Epidermal melanocyte (primary cell): ENCODE measurements at regions not wholly inside any gene's neighbourhood (a gene's known extent, or its start where the extent isn't known, plus 50 kb on each side); places are given as distances from the start of the nearest gene placed in this dataset.

ENCODE experiments used
- DNase-seq: peaks from one replicate; pipeline ENCODE4 v3.0.0; 2011; ENCODE audit warnings: low spot score; ENCODE audit not compliant: insufficient read length

GRCh38 chr1:55990007-55990406, 589.4 kb downstream of the PLPP3 start:
- no peak for DNase-seq

DNA sequence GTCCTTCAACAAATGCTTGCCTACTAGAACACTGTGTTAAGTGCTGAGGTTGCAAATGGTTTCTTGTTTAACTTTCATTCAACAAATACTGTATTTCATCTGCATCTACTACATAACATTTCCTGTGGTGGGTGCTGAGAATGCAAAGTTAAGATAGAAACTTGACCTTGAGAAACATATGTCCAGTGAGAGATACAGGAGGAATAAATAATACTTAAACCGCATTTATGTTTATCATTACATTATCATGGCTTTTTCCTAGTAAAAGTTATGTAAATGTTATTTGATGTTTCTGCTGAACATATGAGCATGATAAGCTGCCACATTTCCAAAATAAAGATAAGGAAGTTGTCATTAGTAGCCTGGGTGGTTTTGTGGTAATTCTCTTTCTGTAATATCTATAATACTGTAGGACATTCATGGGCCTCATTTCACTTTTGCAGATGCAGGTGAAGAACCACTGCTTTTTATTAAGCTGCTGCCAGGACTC, 590.4 kb downstream of the PLPP3 start:
- no peak for DNase-seq

DNA sequence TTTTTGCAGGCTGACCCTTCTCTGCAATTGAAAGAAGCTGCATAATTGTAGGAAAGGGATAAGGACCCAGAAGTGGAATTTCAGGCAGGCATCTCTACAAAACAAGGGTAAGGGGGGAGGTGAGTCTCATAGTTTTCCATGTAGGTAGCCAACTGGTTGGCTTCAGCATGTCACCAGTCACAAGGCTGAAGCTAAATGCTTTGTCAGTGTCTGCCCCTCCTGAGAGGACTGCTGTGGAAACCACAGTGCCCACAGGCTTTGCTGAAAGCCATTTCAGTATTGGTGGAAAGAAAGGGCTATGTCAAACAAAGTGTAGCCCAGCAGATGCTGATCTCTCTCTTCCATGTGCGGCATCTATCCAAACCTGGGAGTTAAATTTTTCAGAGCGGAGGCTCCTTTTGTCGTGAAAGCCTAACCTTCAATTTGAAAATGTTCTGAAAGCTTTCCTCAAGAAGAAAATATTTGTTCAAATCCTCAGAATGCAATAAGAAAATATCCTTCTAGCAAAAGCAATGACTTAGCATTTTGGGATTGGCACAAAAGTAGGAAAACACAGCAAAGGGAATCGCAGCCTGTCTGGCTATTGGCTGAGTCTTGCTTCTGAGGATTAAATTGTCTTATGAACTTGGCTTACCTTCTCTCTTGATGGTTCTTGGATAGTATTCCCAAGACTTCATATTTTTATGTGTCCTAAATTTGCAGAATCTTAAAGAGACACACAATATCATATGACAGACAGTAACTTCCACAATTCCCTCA, 591.7 kb downstream of the PLPP3 start:
- no peak for DNase-seq

DNA sequence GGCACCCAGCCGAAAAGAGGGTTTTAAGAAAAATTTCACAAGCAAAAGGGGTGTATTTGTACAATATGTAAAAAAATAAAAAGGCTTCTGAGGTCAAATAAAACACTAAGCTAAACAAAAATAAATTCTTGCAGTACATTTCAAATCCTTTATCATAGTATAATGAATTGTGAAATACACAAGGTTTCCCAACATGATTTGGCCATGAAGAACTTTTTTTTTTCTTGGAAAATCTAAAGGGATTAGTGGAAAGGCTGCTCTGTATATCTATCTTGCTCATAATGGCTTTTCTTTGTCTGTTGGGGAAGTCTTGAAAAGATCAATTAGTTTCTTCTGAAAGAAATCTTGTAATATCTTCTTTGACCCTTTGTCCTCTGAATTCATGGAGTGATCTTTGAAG, 593.4 kb downstream of the PLPP3 start:
- DNase-seq: no peak

DNA sequence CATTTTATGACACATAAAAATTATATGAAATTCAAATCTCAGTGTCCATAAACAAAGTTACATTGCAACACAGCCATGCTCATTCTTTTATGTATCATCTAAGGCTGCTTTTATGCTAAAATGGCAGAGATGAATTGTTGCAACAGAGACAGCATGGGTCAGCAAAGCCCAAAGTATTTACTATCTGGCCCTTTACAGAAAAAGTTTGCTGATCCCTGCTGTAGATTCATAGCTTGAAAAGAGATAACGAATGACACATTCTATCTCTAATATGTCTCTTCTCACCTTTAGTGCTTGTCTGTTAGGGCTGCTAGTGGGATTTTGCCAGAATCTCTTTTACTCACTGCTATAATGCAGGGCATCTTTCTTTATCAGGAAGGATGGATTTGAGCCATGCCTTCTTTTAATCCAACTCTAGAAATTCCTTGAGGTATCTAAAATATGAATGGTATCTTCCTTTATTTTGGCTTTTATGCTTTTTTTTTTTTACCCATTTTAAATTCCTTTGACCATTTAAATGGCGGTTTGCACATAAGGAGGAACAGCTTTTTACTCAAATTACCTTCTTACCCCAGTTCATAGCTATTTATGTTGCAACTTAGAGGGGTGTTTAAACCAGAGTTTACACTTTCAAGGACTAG, 598.2 kb downstream of the PLPP3 start:
- DNase-seq: no peak

DNA sequence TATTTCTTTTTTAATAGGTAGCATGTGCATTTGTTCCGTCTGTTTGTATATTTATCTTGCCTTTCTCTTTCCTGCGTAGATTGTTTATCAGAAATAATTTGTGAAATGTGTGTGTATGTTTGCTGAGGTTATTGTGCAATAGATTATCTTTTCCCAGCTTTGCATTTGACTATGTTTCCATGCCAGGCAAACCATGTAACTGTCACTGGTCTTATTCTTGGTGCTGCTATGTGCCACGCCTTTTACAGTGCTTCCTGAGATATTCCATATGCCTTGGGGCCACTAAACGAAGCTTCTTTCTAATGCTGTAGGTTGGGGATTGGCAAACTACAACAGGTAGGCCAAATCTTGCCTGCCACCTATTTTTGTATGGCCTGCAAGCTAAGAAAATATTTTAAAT, 598.8 kb downstream of the PLPP3 start:
- DNase-seq: no peak

GRCh38 chr1:55974714-55975441, 604.5 kb downstream of the PLPP3 start:
- peak; percentile 23 for DNase-seq

GRCh38 chr1:55970526-55971110, 608.7 kb downstream of the PLPP3 start:
- DNase-seq: no peak

DNA sequence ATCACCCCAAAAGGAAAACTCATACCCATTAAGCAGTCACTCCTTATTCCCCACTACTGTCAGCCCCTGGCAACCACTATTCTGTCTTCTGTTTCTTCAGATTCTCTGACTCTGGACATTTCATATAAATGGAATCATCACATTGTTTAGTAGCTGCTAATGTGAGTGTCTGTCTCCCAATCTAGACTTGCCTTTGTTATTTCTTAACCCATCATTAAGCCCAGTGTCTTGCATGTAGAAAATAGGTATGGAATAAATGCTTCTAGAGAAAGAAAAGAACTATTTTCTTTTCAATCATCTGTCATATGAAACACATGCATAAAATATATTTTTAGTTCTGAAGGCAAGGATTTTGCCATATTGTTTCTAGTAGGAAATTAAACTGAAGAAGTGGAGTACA, 610.0 kb downstream of the PLPP3 start:
- DNase-seq: no peak

DNA sequence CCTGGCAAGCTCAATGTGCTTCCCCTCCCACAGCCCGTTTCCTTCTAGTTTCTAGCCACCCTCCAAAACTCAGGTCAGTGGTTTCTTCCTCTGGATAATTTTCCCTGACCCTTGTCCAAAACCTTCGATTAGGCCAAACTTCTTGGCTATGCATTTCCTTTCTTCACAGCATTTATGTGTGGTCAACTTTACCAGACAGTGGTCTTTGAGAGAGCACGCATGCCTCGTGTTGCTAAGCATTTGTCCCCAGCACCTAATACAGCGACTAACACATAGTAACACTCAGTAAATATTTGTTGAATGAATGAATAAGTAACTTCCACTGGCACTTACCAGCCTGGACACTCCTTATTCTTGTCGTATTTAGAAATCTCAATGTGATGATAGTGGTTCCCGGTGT, 610.7 kb downstream of the PLPP3 start:
- DNase-seq: no peak

- no peak for DNase-seq
Measured at GRCh38 chr1:55965981-55966461, 613.3 kb downstream of the PLPP3 start.

DNA sequence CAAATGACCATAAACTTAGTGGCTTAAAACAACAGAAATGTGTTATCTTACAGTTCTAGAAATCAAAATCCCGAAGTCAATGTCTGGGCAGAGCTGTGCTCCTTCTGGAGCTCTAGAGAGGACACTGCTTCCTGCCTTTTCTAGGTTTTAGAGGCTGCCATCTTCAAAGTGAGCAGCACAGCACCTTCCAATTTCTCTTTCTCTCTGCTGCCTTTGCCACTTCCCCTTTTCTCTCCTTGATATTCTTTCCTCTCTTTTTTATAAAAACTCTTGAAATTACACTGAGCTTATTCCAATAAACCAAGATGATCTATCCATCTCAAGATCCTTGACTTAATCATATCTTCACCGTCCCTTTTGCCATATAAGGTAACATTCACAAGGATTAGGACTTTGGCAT, 616.9 kb downstream of the PLPP3 start:
- DNase-seq: no peak

DNA sequence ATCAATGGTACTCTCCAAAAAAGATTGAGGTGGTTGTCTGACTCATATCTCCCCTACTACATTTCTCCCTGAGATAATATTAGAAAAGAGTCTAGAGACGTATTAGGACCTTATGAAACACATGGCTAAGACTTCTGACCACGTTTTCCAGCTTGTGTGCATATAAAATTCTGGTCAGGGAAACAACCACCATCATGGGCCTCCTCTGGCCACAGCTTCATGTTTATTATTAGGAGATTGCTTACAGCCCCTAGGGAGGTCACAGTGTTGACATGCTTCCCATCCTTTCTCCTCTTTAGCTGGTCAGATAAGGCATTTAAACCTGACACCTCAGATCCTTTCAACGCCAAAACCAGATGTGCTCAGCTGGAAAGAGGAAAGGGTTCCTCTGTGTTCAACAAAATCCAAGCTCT, 620.2 kb downstream of the PLPP3 start:
- no peak for DNase-seq

DNA sequence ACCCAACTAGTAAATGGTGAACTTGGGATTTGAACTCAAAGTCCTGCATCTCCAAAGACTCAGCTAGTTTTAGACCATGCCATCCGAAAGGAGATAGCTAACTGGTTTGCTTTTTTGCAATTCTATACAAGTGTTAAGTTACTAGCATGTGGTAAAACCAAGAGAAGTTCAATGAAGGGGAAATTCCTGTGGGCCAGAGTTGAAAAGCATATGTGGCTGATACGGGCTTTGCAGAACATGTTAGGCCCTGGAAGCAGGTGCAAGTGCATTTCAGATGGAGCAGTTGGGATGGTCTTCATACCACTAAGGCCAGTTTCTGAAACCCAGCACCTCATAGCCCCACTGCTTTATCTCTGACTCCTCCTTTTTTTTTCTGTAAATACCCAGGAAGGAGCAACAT, 620.9 kb downstream of the PLPP3 start:
- DNase-seq: no peak

DNA sequence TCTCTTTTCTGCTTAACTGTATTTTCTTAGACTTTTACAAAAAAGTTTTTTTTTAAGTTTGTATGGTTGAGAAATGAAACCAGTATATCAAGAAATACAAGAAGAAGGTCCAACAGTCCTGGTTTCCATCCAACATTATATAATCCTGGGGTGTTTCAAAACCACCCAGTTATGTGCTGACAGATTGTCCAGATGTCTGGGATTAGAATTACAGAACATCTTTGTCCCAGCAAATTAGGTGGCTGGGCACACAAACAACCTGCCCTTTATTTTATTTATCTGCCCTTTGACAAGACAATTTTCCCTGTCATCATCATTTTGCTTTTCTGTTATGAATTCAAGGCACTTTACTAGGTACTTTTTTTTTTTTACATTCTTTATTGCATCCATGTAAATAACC, 622.1 kb downstream of the PLPP3 start:
- DNase-seq: no peak

DNA sequence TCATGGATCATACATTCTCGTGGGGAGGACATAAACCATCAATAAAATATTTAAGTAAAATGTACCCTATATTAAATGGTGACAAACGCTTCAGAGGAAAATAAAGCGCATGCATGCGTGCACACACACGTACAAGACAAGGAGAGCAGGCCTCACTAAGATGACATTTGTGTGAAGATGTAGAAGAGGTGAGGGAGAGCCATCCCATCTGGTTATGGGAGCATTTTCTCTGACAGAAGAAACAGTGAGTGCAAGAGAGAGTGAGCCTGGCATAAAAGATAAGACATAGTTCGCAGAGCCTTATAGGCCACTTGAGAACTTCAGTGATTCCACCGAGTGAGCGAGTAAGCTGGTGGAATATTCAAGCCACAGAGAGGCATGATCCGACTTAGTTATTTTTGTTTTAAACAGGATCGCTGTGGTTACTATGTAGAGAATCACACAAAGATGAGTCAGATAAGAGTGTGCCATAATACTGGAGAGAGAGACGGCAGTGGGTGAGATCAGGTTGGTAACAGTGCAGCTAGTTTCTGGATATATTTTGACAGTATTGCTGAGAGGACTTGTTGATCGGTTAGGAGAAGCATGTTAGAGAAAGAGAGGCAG, 624.2 kb downstream of the PLPP3 start:
- DNase-seq: no peak

DNA sequence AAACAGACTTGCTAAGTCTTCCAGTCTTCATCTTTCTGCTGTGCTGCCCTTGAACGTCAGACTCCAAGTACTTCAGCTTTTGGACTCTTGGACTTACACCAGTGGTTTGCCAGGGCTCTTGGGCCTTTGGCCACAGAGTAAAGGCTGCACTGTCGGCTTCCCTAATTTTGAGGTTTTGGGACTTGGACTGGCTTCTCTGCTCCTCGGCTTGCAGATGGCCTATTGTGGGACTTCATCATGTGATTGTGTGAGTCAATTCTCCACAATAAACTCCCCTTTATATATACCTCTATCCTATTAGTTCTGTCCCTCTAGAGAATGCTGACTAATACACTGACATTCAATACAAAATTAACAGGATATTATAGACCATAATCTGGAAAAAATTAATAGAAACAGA, 628.1 kb downstream of the PLPP3 start:
- DNase-seq: no peak

DNA sequence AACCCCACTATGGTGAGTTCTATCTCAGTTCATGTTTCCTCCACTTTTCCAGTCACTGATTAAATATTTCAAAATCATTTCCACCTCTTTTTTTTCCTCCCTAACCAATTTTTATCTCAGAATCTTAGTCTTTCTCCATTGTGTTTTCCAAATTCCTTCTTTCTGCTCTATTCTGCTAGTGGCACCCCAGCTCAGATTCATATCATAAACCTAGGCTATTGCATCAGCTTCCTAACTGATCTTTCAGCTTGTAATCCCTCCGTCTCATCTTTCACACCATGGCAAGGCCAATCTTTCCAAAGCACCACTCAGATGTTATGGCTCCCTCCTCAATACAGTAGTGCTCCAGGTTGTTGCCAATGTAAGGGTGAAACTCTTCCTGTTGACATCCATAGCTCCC, 631.9 kb downstream of the PLPP3 start:
- no peak for DNase-seq

DNA sequence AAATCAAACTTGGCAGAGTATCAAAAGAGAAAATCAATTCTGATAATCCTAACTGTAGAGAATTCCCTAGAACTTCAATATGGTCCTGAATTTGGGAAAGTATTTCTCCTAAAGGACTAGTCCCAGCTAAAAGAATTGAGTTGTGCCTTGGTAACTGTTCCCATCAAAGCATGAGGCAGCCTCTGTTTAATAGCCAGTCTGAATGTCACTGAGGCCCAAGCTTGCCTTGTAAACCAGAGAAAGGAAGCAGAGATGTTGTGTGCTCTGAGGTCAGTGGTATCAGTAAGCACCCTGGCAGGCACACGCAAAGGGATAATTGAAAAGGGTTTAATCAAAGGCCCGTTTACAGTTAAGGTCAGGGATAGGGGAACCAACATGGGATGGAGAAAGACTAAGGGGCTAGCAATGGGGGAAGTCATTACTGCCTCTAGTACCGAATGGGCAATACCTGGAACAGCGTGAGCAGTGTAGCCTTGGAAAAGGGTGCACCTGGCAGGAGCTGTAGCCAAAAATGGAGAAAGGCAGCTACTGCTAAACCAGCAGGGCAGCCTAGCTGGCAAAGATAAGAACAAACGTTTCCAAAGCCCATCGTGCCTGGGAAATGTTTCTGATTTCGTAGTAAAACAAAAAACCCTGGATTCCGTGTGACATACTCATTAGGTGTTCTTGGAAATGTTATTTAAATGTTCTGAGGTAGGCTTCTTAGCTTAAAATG, 635.5 kb downstream of the PLPP3 start:
- no peak for DNase-seq

DNA sequence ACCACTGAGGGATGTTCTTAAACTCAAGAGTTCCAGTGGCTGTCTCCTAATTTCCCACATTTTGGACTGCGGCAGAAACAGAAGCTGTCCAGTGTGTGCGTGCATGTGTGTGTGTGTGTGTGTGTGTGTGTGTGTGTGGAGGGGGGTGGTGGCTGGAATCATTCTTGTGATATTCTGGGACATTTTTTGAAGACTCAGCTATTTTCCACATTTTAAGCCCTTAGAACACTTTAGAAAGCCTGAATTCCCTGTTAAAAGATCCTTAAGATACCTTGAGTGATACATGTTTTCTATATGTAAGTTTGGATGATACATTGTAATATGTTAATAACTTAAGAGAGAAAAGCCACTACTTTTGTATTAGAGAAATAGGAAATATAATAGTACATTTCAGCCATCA, 636.4 kb downstream of the PLPP3 start:
- no peak for DNase-seq

DNA sequence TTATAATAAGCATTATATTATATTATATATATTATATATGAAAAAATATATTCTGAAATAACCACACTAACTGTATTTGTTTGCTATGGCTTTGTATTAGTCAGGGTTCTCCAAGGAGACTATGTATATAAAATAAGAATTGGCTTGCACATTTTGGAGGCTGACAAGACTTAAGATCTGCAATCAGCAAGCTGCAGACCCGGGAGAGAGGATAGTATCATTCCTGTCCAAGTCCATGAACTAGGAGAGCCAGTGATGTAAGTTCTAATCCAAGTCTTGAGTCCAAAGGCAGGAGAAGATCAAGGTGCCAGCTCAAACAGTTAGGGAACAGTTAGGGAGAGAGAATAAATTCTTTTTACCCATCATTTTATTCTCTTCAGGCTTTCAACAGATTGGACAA, 639.5 kb downstream of the PLPP3 start:
- DNase-seq: no peak
